HG03039 (cell line): ENCODE measurements at regions not wholly inside any gene's neighbourhood (a gene's known extent, or its start where the extent isn't known, plus 50 kb on each side); places are given as distances from the start of the nearest gene placed in this dataset.

ENCODE experiments used
- ATAC-seq: cut with Tn5 transposase; IDR thresholded peaks from one replicate; pipeline ENCODE4 v1.9.1; 2021; ENCODE audit warnings: mild to moderate bottlenecking, moderate library complexity; ENCODE audit not compliant: unreplicated experiment

GRCh38 chr4:32440391-32440790, 1720.2 kb downstream of the PCDH7 start:
- no peak for ATAC-seq

DNA sequence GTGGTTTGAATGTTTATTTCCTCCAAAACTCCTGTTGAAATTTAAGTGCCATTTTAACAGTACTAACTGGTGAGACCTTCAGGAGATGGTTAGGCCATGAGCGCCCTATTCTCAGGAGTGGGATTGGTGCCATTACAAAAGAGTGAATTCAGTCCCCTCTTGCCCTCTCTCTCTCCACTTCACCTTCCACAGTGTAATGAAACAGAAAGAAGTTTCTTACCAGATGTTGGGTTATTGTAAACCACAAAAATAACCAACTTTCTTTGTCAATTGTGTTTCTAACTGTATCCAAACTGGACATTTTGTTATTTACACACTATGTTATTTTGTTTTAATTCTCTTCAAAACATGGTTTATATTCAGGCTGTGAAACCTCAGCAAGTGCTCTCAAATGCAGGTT, 1734.3 kb downstream of the PCDH7 start:
- no peak for ATAC-seq

DNA sequence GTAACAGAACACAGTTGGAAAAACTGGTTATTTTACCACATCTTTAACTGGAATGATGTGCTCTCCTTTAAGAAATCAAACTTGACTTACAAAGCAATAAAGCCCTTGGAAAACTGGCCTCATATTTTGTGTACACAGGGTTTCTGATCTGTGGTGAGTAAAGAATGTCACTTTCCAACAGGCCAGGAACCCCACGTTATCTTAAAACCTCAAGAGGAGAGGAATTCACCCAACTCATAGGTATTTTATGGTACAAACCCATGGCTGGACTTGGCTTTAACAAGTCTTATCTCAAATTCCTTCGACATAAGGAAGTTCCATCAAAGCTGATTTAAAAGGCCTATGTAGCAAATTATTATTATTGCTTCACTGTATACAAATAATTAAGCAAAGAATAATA, 1735.1 kb downstream of the PCDH7 start:
- no peak for ATAC-seq

DNA sequence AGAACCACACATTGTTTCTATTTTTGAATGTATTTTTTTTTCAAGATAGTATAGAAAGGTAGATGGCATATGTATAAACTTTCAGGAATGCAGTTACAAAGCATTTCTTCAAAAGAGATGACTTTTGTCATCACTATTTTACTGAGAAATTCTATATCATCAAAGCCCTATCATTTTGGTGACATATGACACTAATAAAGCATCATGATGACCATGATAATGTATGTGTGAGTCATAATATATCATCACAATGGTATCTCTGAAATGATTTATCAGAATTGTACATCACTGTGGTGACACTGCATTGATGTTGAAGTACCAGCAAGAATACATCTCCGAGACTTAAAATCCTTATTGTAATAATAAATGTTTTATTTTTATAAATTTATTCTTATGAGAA, 1740.8 kb downstream of the PCDH7 start:
- ATAC-seq, result no peak

DNA sequence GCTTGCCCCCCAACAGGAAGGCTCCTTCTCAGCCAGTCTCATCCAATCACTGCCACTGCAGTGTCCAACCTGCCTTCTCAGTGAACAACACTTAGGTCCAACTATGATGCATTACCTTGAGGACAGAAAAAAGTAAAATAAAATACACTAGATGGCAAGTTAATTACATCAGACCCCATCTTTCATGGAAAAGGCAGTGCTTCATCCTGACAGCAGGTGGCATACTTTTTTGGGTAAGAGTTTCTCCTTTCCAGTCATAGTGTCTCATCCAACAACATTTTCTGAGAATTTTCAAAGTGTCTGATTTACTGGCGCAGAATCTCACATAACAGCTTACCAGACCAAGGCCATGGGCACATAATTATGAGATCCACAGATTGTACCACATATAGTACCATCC, 1742.8 kb downstream of the PCDH7 start:
- ATAC-seq, result no peak

GRCh38 chr4:32470087-32470585, 1750.0 kb downstream of the PCDH7 start:
- no peak for ATAC-seq

- ATAC-seq, result no peak
Measured at GRCh38 chr4:32472918-32473317, 1752.7 kb downstream of the PCDH7 start.

DNA sequence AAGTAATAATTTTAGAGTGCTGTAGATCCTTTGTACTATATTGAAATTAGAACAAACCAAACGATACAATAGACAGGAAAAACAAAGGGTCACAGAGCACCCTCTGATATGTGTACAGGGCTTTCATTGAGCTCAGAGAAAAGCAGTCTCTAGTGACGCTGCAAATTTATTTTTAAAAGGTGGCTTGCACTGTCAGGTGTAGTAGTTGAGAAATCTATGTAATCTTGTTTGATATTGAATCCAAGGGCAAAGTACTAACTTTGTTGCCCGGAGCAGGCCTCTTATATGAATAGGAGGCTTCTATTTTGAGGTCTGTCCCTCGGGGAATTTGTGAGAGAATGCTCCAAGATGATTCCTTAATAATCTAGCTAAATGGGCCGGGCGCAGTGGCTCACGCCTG, 1755.5 kb downstream of the PCDH7 start:
- no peak for ATAC-seq

GRCh38 chr4:32477518-32477917, 1757.3 kb downstream of the PCDH7 start:
- ATAC-seq, result no peak

- ATAC-seq, result no peak
Measured at GRCh38 chr4:32485956-32486355, 1765.8 kb downstream of the PCDH7 start.

- ATAC-seq, result no peak
Measured at GRCh38 chr4:32488690-32489089, 1768.5 kb downstream of the PCDH7 start.

- ATAC-seq, result no peak
Measured at GRCh38 chr4:32499171-32499570, 1779.0 kb downstream of the PCDH7 start.

GRCh38 chr4:32503241-32503640, 1783.1 kb downstream of the PCDH7 start:
- no peak for ATAC-seq

- ATAC-seq, result no peak
Measured at GRCh38 chr4:32506067-32506466, 1785.9 kb downstream of the PCDH7 start.

DNA sequence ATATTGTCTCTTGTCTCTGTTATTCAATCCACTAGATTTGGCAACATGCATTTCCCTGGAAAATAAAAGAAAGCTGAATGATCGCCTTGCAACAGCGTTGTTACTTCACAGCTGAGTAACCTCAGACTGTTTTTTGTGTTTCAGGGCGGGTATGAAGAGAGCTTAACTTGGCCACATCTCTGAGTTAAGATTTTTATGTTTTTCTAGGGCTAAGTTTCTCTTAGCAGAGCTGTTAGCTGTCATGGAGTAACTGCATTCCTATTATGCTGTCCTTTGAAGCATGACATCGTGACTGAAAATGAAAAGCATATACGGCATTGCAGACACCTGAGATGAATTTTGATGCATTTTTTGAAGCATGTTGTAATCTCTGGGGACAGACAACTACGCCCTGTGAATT, 1798.9 kb downstream of the PCDH7 start:
- ATAC-seq, result no peak

DNA sequence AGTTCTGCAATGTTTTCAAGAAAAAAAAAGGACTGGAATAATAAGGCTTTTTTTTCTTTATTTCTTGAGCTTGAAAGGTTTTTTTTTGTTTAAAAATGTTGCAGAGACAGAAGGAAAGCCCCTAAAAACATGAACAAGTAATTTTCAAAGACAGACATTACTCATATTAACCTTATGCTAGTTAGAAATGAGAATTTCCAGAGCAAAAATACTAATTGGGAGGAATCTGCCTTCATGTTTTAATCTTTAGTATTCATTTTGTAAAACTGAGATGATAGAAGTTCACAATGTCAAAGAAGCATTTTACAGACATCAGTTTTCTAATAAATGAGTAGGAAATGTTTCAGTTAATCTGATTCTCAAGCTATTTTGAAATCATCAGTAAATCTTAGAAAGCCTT, 1805.3 kb downstream of the PCDH7 start:
- no peak for ATAC-seq

DNA sequence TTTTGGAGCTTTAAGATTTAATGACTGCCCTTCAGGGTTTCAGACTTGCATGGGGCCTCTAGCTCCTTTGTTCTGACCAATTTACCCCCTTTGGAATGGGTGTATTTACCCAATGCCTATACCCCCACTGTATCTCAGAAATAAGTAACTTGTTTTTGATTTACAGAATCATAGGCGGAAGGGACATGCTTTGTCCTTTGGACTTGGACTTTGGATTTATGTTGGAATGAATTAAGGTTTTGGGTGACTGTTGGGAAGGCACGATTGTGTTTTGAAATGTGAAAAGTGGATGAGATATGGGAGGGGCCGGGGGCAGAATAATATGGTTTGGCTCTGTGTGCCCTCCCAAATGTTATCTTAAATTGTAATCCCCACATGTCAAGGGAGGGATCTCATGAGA, 1824.7 kb downstream of the PCDH7 start:
- ATAC-seq, result no peak

- ATAC-seq, result no peak
Measured at GRCh38 chr4:32551943-32552342, 1831.8 kb downstream of the PCDH7 start.

- no peak for ATAC-seq
Measured at GRCh38 chr4:32560306-32560705, 1840.1 kb downstream of the PCDH7 start.

DNA sequence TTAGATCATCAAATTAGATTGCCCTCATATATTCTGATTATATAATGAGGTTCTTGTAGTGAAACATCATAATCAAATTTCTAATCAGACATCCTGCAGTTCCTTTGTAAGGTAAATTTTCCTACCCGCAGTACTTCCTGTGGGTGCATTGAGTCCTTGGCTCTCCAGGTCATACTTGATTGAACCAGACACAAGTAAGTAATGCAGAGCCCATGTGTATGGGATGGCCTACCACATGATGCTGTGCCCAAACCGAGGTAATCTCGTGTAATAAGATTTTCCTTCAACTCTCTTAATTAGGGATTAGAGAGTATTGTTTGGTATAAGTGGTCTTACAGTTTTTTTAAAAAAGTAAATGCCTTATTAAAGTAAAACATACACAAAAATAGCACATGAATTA, 1841.8 kb downstream of the PCDH7 start:
- no peak for ATAC-seq

DNA sequence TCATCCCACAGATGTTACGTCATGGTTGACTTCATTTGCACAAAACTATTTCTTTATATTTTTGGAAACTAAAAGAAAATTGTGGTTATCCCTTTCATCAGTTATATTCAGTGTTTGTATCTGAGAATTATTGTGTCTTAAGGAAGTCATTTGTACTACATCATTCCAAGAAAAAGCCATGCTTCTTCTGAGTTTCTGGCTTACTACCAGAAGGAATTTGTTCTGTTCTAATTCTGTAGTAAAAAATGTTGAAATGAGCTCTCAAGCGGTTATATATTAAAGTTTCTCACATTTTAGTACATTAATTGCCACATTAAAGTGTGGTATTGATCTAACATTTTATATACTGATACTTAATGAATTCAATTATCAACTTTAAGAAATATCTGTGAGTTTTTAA, 1844.5 kb downstream of the PCDH7 start:
- no peak for ATAC-seq

DNA sequence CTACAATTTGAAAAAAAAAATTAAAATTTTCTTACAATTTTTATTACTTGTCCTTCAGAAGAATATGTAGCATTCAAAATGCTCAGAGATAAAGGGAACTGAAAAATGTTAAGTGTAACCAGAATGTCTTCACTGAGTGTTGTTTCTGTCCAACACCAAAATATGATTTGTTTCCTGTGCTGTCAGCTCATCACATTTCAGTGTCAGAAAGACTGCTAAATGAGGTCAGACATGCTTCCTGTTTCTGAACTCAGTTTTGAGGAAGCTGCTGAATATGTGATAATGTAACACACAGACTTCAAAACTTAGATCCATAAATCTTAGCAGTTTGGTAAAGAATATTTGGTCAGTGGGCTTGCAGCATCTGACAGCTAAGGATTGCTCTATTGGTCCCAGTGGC, 1849.7 kb downstream of the PCDH7 start:
- ATAC-seq, result no peak

DNA sequence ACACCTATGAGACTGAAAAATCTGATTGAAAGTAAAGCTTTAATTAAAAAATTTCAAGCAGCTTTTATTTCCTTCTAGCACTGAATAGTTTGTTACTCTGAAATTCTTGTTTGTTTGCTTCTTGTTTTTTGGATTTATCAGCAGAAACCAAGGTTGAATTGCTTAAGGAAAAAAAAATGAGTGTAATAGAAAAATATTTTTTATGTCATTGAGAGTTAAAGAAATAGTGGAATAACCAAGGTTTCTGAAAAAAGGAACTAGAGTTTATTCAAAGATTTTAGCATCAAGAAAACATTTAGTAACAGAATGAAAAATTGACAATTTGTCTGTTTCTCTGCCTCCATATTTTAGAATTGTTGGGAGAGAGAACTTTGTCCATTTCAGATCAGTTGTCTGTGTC, 1852.2 kb downstream of the PCDH7 start:
- no peak for ATAC-seq

DNA sequence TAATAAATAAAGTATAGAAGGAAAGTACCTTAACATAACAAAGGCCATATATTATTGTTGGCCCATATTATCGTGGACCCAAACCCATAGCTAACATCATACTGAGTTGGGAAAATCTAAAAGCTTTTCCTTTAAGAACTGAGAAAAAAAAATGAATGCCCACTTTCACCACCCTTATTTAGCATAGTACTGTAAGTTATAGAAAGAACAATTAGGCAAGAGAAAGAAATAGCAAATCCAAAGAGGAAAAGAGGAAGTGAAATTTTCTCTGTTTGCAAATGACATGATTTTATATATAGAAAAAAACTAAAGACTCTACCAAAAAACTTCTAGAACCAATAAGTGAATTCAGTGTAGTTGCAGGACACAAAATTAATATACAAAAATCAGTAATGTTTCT, 1854.6 kb downstream of the PCDH7 start:
- ATAC-seq, result no peak
